NCI-H226 (cell line): ENCODE measurements at regions not wholly inside any gene's neighbourhood (a gene's known extent, or its start where the extent isn't known, plus 50 kb on each side); places are given as distances from the start of the nearest gene placed in this dataset.

Experiments
- DNase-seq: peaks from one replicate; pipeline ENCODE4 v3.0.0-alpha.2; 2015

DNA sequence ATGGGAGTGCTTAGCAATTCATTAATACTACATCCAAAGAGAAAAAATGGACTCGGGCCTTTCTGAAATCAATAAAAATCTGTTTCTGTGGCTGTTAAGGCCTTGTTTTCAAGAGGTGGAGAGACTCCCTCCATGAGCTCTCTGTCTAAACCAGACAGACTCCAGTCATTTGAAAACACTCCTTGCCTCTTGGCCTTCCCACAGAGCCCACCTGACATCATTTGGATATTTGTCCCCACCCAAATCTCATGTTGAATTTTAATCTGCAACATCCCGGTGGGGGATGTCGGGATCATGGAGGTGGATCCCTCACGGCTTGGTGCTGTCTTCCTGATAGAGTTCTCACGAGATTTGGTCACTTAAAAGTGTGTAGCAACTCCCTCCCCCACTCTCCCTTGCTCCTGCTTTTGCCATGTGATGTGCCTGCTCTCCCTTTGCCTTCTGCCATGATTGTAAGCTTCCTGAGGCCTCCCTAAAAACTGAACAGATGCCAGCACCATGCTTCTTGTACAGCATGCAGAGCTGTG, 226.3 kb downstream of the TBXT start:
- no peak for DNase-seq

DNA sequence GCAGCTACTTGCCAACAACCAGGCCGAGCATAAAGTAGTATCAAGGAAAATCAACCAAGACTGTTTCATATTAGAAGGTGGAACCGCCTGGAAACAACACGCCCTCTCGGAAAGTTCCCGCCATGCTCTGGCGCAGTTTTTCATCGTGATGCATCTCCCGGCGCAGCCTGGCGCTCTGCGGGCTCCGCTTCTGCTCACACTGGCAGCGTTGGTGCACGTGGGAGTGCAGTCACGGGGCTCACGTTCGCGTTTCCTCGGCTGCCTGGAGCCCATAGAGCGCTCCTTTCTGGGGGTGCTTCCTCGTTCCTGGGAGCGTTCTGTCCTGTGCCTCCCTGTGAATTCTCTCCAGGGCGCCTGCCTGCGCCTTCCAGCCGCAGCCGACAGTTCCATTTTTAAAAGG, 227.3 kb downstream of the TBXT start:
- DNase-seq = no peak

DNA sequence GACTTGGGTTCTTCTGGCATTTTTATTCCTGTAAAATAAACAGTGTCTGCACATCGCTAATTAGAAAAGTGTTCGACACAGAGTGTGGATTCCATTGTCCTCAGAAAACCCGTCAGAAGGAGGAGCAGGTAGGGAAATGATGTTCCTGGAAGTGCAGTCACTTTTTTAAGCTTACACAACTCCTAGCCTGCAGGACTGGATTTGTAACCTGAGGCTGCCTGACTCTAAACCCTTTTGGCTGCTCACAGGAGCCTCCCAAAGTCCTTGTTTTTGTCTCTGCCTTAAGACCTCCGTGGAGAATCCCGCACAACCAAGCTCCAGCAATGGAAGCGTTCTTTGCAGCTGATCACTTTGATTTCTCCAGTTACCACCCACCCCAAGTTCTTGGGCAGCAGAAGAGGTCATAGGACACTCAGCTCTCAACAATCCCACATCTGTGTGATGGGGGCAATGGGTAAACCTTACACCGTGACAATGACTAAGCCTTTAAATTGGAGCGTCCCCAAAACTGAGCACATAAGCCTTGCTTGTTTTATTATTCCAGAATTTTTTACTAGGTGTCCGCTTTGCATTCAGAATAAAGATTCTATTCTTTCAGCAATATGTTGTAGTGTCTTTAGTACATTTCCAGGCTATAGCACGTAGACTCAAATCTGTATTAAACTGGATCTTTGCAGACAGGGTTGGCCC, 227.9 kb downstream of the TBXT start:
- DNase-seq = no peak

DNA sequence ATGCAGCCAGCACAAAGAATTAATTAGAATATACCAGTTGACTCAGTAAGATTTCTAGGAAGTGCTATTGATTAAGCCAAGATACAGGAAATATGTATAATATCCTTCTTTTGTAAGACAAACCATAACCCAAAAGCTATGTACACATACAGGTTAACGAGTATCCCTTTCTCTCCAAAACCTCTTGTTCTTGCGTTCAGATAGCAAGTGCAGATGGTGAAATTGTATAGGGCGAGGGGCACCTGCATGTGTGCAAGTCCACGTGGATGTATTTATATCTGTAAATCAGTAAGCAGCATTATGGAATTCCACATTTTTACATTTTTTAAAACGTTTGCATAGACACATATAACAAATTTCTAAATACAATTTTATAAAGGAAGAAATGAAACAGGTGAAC, 228.6 kb downstream of the TBXT start:
- no peak for DNase-seq

DNA sequence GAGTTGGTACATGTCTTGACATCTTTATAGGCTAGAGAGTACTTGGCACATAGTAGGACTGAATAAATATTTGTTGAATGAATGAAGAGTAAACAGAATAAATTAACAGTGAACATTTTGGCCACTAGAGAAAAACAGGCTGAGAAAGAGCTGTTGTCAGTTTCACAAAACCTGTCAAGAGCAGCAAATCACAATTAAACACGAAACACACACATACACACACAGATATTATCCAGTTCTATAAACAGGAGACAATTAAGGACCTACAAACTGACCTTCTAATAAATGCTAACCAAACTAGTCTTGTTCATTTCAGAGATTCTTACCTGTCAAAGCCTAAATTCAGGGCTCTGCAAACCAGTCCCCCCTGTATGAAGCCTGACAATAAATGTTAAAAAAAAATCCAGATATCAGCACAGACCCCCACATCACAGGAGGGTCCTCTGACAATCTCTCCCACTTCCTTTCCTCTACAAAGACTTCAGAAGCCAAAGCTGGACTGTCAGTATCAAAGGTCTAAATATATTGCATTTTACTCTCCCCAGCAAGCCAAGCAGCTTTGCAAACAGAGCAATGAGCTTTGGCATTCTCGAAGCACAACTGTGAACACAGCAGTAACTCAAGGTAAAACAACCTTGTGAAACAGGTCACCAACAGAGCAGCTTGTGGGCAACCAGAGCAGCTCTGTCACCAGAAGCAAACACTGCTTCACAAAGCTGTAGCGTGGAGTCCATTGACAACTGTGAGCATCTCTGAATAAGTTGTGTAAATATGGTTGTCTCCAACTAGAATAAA, 229.9 kb downstream of the TBXT start:
- DNase-seq = no peak

DNA sequence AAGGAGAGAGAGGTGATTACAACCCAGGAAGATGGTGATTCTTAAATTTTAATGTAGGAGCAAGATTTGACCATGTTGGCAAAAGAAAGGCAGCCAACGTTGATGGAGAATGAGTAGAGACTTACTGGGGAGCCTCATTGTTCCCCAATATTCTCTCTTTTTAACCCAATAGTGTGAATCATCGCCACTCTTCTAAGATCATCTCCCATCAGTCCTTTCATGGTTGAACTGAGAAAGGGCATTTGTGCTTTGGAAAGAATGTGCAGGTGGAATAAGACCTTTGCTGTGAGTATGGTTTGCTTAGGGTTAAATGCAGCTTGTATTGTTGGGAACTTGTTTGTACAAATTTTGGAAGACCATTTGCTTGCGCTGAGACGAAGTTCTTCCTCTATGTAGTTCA, 231.0 kb downstream of the TBXT start:
- no peak for DNase-seq

DNA sequence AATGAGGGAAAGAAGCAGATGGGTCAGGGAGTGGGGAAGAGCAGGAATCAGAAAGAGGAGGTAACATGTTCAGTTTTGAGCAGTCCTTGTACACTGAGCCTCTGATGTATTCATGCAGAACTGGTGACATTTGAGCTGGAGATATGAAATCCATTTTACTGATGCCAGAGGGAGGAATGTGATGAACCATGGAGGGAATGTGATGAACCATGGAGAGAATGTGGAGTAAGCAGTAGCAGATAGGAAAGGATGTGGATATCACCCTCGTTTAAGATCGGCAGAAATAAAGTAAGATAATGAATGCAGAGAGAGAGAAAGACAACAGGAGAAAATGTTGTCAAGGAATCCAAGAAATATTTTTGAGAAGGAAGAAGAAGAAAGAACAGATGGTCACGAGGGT, 231.6 kb downstream of the TBXT start:
- no peak for DNase-seq

DNA sequence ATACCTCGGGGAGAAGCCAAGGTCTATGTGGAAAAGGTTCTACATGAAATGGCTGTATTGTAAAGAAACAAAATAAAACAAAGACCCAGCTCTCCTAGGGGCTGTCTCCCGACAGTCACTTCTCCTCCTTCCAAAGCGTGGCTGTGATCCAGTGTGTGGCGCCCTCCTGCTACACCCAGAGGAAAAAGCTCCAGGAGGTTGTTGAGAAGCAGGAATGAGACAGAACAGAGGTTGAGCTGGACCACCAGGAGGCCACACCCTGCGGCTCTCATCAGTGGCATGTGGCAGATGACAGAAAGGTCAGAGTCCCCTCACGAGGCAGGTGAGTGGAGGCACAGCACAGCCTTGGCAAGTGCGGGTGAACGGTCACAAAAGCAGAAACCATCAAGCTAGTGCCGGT, 236.0 kb downstream of the TBXT start:
- no peak for DNase-seq

DNA sequence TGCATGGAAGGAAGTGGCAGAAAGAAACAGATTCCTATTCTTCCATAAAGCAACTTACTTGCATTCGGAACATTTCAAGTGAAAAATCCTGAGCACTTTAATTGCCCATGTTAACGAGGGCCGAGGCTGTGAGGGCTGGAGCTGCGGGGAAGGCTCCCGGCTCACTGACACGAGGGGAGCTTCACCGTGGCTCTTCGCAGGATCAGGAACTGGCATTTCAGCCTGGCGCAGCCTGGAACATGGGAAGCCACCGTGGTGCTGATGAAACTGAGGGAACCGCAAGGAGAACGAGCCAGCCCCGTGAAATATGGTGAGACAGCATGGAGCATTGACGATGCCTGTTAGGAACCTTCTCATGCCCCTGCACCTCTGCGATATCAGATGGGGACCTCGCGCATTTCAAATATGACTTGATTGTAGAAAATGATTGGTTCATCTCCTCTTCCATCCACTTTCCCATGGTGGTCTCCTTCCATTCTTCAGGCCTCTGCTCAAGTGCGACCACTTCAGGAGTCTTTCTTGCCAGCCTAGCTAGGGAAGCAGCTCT, 236.9 kb downstream of the TBXT start:
- DNase-seq = no peak

DNA sequence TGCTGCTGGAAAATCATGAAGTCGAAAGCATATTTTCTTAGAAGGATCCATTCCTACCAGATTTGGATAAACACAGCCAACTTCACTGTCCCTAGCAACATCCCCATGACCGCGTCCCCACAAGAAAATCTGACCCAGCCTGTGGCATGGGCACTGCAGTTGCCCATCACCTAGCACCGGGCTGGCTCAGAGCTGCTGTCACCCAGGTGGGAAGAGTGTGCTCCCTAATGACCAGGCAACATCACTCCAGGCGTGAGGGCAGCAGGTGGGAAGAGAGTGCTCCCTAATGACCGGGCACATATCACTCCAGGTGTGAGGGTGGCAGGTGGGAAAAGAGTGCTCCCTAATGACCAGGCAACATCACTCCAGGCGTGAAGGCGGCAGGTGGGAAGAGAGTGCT, 238.0 kb downstream of the TBXT start:
- no peak for DNase-seq

DNA sequence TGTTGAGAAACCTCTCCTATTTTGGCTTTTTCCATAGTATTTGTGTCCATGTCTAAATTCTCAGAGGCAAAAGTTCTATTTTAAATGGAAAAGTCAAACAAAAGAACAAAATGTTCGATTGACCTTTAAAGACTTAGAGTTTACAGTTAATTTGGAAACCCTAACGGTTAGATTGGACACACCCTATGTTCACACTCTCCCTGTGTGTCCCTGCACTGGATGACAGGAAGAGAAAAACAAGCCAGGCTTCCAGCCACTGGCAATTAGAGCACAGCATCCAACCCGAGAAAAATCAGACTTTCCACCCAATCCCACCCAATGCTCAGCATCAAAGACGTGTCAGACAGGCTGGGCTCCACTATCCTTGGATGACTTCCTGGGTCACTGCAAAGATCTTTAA, 241.3 kb downstream of the TBXT start:
- no peak for DNase-seq

DNA sequence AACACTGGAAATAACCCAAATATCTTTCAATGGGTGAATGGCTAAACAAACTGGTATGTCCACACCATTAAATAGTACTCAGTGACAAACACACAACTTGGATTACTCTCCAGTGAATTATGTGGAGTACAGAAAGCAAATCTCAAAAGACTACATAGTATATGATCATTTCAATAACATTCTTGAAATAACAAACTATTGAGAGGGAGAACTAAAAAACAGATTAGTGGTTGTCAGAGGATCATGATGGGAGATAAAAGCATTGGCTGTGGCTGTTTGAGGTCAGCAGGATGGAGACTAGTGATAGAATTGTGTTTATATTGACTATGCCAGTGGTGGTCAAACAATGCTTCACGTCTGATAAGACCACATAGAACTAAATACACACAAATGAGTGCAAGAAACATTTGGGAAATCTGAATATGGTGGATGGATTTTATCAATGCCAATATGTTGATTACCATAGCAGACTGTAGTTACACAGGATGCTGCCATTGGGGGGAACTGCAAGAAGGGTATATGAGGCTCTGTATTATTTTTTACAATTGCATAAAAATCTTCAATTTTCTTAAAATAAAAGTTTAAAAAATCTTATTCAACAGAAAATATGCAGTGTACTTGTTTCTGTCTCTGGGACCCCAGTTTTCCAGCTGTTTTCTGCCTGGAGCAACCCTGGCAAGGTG, 242.0 kb downstream of the TBXT start:
- no peak for DNase-seq

DNA sequence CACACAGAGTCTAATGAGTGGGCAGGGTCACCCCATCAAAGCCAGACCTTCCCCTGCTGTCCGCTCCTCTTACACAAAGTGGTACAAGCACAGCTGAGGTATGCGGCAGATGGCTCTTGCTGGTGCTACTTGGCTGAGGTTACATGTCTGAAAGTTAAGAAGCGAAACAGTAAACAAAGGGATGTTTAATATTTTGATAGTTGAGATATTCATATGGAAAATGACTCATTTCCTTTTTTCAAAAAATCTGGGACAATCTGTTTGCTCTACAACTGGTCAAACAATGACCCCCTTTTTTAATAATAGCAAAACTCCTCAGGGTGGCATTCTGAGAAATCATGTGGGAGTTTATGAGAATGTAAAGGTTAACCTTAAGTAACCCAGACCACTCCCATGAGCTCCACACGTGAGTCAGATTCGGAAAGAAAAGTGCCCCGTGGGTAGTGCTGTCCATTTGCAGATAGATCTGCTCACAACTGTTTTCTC, 245.3 kb downstream of the TBXT start:
- DNase-seq = no peak

DNA sequence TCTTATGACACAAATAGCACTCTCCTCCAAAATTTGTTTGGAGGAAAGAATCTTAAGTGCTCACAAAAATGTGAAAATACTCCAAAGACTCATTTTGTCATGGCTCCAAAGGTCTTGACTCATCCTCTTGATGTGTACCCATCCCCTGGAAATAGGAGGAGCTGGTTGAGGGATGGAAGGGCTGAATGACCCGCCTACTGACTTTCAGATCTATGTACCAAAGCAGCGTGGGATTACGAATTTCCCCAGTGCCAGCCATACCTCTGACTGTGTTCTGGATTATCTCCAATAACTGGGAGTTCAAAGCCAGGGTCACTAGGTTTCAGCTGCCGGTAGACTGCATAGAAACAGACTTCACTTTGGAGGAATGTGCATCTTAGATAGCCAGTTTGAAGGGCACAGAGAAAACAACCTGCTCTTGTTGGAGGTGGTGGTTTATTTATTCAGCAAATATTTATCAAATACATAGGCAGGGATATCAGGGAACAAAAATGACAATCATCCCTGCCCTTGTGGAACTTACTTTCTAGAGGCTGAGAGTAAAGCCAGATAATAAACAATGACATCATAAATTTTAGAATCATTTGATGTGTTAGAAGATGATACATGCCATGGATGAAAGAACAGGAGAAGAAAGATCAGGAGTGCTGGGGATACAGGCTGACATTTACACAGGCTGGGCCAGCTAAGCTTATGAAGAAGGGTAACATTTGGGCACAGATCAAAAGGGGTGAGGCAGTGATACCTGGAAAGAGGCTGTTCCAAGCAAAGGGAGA, 246.6 kb downstream of the TBXT start:
- peak; percentile 48 for DNase-seq

DNA sequence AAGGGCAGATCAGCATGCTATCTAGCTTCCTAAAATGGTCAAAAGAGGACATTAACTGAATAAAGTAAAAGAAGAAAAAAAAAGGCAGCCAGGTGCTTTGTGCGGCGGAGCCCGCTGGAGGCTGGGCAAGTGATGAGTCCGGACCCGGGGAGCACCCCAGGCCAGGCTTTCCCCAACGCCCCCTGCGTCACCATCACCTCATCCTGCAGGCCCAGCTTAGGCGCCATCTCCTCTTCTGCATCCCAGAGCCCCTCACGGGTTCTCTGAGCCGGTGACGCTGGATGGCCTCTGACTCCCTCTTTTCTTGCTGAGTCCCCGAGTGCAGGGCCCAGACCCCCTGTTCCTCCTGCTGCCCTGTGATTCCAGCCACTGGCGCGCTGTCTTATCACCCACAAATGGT, 250.1 kb downstream of the TBXT start:
- no peak for DNase-seq

DNA sequence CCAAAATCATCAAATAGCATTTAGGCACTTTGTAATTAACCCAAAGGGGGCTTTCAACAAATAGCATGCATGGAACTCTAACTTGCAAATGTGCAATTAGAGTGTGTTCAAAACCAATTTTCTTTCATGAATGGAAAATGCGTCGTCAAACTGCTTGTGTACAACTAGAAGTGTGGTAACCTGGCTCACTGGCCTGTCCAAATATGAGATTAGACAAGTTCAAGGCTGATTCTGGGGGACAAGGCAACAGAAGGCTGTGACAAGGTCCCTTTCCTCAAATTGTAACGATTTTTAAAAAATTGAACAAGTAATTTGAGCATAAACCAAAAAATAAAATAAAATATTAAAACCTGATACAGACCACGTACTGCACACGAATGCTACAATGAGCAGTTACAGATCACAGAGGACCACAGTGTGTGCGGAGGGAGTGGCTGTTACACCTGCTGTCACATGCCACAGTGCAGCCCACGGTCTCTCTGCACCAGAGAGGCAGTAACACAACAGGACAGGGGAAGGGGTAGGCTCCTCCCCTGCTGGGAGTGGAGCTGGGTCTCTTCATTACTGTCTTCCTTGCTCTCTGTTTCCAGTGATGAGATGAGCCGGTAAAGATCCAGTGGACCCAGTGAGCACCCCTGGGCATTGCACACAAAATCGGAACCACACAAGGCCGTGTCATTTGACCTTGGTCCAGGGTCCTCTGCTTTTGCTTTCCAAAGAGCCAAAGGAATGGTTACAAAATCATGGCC, 252.2 kb upstream of the PDE10A start:
- no peak for DNase-seq

DNA sequence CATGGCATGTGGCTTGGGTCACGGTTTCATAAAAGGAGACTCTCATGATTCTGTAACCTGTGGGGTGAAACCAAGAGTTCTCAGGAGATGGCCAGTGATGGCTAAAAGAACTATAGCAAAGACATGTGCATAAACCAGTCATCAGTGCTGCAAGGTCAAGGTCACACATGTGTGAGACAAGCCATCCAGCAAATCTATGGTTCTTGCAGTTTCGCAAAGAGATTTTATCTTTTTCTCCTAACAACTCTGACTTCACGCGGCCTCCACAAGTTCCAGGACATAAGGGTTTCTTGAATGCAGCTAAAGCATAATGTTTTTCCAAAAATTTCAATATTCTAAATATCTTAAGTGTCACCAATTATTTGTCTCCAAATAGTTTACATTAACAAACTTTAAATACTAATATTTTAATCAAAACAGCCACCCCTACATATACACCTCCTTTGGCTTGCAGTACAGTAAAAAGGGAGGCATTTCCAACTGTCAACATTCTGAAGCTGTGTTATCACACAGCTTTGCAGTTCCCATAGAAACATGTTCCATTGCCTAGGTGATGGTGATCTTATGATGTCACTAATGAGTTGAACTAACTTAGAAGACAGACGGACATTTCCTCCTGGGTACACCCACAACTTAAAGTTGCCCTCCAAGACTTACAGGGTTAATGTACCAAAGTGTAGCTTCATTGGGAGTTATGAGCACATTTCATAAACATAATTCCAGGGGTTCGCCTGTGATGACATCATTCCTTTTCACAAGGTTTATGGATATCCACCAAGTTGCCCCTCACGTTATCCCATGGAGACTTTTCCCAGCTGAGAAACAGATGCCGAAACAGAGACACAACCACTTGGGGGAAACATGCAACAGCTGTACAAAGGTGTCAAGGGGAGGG, 250.9 kb upstream of the PDE10A start:
- DNase-seq = no peak

DNA sequence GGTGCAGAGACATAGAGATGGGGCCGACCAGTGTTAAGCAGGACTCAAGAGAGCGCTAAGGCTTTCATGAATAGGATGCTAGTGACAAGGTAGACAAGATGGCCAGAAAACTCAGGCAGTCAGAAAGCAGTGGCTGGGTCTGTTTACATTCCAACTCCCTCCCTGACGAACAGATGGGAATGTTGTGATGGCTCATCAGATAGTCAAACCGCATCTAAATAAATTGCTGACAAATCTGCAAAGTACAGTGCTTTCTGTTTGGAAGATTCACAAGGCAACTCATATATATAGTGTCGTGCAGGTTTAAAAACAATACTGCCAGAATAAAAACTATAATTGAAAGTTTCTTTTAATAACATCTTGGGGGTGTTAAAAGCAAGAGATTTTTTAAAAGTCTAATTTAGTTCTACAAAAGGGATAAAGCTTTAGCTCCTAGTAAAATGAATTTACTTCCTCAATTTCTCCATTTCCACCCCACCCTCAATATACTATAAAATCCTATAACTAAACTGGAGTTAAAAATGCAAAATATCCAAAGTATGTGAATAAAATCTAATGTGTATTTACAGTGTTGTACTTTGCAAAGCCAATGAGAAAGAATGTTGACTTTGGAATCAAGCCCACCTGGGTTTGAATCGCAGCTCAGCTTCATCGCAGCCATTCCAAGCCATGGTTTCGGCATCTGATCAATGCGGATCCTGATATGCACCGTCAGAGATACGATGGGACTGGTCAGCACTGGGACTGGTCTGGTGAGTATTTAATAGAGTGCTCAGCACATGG, 247.3 kb upstream of the PDE10A start:
- DNase-seq = no peak

DNA sequence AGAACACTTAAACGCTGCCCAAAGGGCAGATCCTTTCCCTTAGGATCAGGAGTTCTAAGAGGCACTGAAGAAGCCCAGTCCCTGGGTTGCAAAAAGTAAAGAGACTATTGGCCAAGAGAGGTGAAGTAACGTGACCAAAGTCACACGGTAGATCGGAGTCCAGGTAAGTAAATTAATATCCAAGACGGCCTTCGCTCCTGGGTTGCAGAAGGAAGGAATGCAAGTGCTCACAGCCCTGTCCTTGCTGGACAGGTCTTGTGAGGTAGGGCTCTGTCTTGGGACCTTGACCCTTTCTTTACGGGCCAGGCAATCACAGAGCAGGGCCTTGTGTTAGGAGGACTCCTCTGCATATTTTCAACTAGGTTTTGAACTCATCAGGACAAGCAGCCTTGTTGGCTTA, 243.7 kb upstream of the PDE10A start:
- DNase-seq = no peak

DNA sequence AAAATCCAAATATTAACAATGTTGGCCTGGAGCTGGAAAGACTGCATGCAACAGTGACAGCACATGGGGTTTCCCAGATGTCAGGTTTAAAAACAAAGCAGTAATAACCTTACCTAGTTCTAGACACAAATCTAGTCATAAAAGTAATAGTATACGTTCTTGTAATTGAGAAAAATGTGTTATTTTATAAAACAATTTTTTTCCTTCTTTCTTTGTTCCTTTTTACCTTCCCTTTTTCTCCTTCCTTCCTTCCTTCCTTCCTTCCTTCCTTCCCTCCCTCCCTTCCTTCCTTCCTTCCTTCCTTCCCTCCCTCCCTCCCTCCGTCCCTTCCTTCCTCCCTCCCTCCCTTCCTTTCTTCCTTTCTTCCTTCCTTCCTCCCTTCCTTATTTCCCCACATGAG, 242.7 kb upstream of the PDE10A start:
- DNase-seq = no peak
